Naive thymus-derived CD8-positive, alpha-beta T cell (primary cell): ENCODE measurements at regions not wholly inside any gene's neighbourhood (a gene's known extent, or its start where the extent isn't known, plus 50 kb on each side); places are given as distances from the start of the nearest gene placed in this dataset.

Experiments used
- ATAC-seq, 2 donors: fragments of 150-1000 bp; cut with Tn5 transposase in 1 of 2; sonication (Bioruptor Pico), chemical (Tn5 transposase) in 1 of 2; 1 replicate in 1 of 2; 2 replicates in 1 of 2; pipeline ENCODE4 v1.10.0; 2021; ENCODE audit warnings: mild to moderate bottlenecking in 2 of 2, moderate library complexity in 2 of 2
- POLR2A ChIA-PET: fragments of 350-600 bp; sonication (Branson Sonifier 250); formaldehyde crosslinking; loops from one replicate; lab custom pipeline; 2021; ENCODE audit warnings: antibody characterized with exemption; lab: Charles Lee
- DNase-seq, 10 donors: peaks; one replicate each; pipeline versions ENCODE4 v3.0.0 to v3.0.0-alpha.2; 2020 to 2022
- H3K27ac Mint-ChIP-seq, 10 donors: one replicate each; pipeline ENCODE4 v1.8.0; 2020 to 2022; ENCODE audit warnings: mild to moderate bottlenecking in 10 of 10, mixed read lengths in 10 of 10, moderate library complexity in 4 of 10, inconsistent platforms in 1 of 10
- H3K27me3 Mint-ChIP-seq, 5 donors: one replicate each; pipeline ENCODE4 v1.8.0; 2021 to 2022; ENCODE audit warnings: mixed read lengths in 5 of 5
- H3K36me3 Mint-ChIP-seq, 3 donors: one replicate each; pipeline ENCODE4 v1.8.0; 2020 to 2022; ENCODE audit warnings: mixed read lengths in 3 of 3, mild to moderate bottlenecking in 2 of 3, inconsistent platforms in 1 of 3
- H3K4me1 Mint-ChIP-seq, 4 donors: one replicate each; pipeline ENCODE4 v1.8.0; 2021 to 2022; ENCODE audit warnings: mixed read lengths in 4 of 4
- H3K4me3 Mint-ChIP-seq, 10 donors: one replicate each; pipeline ENCODE4 v1.8.0; 2020 to 2022; ENCODE audit warnings: mild to moderate bottlenecking in 10 of 10, mixed read lengths in 10 of 10, moderate library complexity in 6 of 10, inconsistent platforms in 1 of 10
- H3K9me3 Mint-ChIP-seq, 9 donors: one replicate each; pipeline ENCODE4 v1.8.0; 2020 to 2022; ENCODE audit warnings: mixed read lengths in 9 of 9, mild to moderate bottlenecking in 3 of 9, inconsistent platforms in 1 of 9, moderate library complexity in 1 of 9

DNA sequence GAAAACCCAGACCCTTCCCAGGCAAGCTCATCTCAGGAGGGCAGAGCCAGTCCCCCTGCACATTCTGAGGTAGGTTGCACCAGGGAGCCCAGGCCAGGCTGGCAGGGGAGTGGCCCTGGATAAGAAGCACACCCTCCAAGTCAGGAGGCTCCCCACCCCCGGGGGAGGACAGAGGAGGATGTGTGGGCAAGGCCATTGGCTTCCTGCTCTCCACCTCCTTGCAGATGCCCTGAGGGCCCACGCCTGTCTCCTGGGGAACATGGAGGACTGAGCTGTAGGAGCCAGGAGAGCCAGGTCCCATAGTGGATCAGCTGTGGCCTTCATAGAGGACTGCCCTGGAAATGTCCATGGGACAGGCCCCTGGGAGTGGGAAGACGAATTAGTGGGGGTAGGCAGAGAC, 126.7 kb downstream of the IRF8 start:
- Mint-ChIP-seq H3K4me1 (peaks cover 0 to 3% (median 0%) of the 10 kb centered on the region in 4 donors), H3K27ac (no peak overlapping the region), H3K4me3 (no peak overlapping the region), H3K27me3 (peaks cover 2 to 25% (median 21%) of the 10 kb centered on the region in 5 donors), H3K36me3 (peaks cover 1 to 13% (median 6%) of the 10 kb centered on the region in 3 donors), H3K9me3 (peaks cover 5 to 27% (median 20%) of the 10 kb centered on the region in 9 donors)
- DNase-seq (no peak), ATAC-seq (no peak)
- POLR2A ChIA-PET: no interaction called here

DNA sequence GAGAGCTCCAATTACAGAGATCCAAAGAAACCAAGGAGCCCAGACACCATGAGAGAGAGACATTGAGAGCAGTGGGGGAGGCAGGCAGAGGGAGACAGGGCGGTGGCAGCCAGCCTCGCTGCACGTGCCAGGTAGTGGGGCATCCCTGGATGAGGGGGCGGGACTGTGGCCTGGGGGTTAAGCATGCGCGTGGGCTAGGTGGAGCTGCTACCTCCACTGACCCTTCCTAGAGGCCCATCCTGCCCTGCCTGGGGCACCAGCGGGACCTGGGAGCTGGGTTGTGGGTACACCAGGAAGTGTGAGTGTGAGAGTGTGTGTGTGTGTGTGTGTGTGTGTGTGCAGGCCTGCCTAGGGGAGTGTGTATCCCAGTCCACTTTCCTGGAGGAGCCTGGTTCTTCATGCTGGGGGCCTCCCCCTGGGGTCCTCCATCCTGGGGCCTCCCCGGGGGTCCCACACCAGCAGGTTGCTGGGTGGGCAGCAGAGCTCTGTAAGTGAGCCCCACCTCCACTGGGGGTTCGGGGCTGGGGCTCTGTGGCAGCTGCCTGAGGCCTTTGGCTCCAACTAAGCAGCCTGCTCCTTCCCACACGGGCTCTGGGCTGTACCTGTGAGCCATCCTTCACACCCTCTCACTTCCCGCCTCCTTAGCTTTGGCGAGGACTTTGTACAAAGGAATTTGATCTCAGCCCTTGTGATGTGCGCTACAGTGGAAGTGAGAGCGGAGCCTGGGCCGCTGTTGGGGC, 127.4 kb downstream of the IRF8 start:
- H3K27me3 Mint-ChIP-seq: peaks cover 5 to 22% (median 15%) of the 10 kb centered on the region in 5 donors
- POLR2A ChIA-PET: no interaction called here
- H3K4me1 Mint-ChIP-seq: peaks cover 0 to 3% (median 0%) of the 10 kb centered on the region in 4 donors
- DNase-seq (no peak), ATAC-seq (no peak)
- peaks cover 0 to 13% (median 6%) of the 10 kb centered on the region in 3 donors for H3K36me3 Mint-ChIP-seq
- H3K27ac Mint-ChIP-seq: peak overlapping the region in 1 of 10 donors; percentile 11
- peaks cover 5 to 27% (median 19%) of the 10 kb centered on the region in 9 donors for H3K9me3 Mint-ChIP-seq
- no peak overlapping the region for H3K4me3 Mint-ChIP-seq

DNA sequence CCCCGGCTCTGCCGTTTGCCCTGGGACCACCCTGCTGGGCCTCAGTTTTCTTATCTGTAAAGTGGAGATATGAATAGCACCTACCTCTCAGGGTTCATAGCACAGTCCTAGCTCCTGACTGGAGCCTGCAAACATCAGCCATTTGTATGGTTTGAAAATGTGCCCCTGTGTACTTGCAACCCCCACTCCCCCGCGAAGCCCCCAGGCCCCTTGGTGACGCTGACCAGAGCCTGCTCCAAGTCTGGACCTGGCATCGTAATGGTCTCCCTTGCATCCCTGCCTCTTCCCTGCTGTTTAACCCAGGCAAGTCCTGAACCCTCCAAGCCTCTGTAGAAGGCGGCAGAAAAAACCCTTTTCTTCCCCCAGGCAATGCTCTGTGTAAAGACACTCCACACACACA, 128.0 kb downstream of the IRF8 start:
- H3K4me3 Mint-ChIP-seq: no peak overlapping the region
- H3K9me3 Mint-ChIP-seq: peaks cover 5 to 27% (median 19%) of the 10 kb centered on the region in 9 donors
- no peak for DNase-seq
- peaks cover 5 to 22% (median 15%) of the 10 kb centered on the region in 5 donors for H3K27me3 Mint-ChIP-seq
- peaks cover 0 to 13% (median 6%) of the 10 kb centered on the region in 3 donors for H3K36me3 Mint-ChIP-seq
- H3K27ac Mint-ChIP-seq: no peak overlapping the region
- peaks cover 0 to 3% (median 0%) of the 10 kb centered on the region in 4 donors for H3K4me1 Mint-ChIP-seq
- POLR2A ChIA-PET: no interaction called here
- ATAC-seq: no peak

DNA sequence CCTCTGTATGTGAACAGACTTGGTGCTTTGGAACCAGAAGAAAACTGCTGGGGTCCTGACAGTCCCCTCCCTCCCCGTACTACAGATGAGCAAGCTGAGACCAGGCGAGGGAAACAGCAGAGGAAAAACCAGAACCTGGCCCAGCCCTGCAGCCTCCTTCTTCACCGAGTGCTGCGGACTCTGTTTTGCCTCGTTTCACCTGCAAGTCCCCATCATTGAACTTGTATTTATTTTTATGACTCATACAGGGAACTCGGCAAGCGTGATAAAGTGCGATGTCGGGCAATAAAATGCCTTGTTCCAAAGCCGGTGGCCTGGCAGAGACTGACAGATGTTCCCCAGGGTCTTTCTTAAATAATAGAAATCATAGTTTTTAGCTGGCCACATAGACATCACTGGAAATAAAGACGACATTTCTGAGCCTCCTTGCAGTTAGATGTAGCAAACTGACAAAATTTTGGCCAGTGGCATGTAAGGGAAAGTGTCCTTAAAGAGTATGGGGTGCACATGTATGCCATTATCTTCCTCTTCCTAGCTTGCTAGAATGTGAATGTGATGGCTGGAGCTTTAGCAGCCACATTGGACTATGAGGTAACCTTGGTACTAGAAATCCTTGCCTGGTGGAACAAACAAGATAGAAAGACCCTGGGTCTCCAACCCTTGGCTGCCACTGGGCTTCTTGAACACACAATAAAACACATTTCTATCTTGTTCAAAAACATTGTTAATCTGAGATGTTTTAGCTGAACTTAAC, 128.6 kb downstream of the IRF8 start:
- H3K36me3 Mint-ChIP-seq: peaks cover 0 to 13% (median 6%) of the 10 kb centered on the region in 3 donors
- peaks cover 5 to 27% (median 19%) of the 10 kb centered on the region in 9 donors for H3K9me3 Mint-ChIP-seq
- peaks cover 0 to 3% (median 0%) of the 10 kb centered on the region in 4 donors for H3K4me1 Mint-ChIP-seq
- ATAC-seq (no peak), DNase-seq (no peak)
- H3K4me3 Mint-ChIP-seq: no peak overlapping the region
- POLR2A ChIA-PET: interaction anchor here (0.5 kb wide), 1 partner anchor 905 kb away, joined by 10 read pairs; no protein-coding TSS in a partner anchor
- H3K27me3 Mint-ChIP-seq: peaks cover 5 to 26% (median 15%) of the 10 kb centered on the region in 5 donors
- H3K27ac Mint-ChIP-seq: no peak overlapping the region

DNA sequence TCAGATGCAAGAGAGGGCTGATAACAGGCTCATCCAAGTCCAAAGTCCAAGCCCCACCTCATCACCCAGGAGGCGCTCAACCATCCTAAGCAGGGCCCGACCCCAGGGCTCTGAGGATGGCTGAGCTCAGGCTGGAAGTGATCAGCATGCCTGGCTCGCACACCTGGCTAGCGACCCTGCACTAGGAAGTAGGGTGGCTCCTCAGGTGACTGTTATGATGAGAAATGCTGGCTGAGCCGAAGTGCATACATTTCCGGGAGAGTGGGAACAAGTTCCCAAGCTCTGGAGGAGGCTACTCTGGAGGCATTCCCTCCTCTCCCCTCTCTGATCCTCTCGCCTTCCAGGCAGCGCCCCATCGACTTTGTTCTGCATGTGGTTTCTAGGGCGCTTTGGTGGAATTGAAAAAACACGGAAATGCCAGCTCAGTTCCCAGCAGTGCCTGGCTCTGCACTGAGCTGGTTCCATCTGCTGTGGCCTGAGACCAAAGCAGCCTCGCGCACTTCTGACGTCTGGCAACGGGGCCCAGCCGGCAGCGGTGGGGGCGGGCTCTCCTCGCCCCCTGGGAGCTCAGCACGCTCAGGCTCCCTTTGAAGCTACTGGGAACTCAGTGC, 130.3 kb downstream of the IRF8 start:
- H3K36me3 Mint-ChIP-seq: peaks cover 0 to 6% (median 0%) of the 10 kb centered on the region in 3 donors
- H3K27ac Mint-ChIP-seq: no peak overlapping the region
- no peak overlapping the region for H3K4me3 Mint-ChIP-seq
- no peak for DNase-seq
- POLR2A ChIA-PET: no interaction called here
- H3K27me3 Mint-ChIP-seq: peaks cover 4 to 27% (median 15%) of the 10 kb centered on the region in 5 donors
- peaks cover 2 to 16% (median 10%) of the 10 kb centered on the region in 9 donors for H3K9me3 Mint-ChIP-seq
- H3K4me1 Mint-ChIP-seq: peaks cover 0 to 4% (median 0%) of the 10 kb centered on the region in 4 donors
- peak in 1 of 2 donors; percentile 71 for ATAC-seq

DNA sequence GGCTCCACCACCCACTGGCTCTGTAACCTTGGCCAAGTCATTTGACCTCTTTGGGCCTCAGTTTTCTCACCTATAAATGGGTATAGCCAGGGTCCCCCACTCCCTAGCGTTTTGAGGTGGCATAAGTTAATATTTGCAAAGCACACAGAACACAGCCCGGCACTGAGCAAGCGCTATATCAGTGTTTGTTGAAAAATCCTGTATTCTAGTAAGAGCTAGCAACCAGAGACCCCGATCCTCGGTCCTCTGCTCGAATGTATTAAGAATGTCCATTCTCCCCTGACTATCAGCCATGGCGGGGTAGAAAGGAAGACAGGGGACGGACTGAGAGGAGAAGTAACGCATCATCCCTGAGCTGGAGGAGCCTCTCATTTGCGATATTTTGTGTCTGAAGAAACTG, 131.2 kb downstream of the IRF8 start:
- no peak overlapping the region for H3K27ac Mint-ChIP-seq

DNA sequence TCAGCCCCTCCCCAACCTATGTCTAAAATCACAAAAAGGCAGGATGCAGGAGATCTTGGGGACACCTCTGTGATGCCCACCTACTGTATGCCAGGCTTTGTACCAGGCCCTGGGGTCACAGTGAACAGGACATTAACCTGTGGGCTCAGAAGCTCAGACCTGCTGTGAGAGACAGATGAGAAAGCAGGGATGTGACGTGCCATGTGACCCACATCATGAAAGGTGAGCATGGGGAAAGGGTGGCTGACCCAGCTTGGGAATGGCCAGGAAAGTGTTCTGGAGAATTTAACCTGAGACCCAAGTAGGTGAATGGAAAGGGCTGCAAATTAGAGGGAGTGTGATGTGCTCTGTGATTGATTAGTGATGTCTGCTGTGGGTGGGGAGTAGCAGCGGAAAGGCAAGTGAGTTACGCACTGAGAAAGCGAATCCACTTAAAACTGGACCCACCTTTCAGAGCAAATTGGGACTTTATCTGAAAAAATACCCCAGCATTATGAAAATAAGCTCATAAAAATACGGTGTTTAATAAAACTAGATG, 132.2 kb downstream of the IRF8 start:
- Mint-ChIP-seq H3K4me3 (no peak overlapping the region), H3K4me1 (peaks cover 0 to 1% (median 0%) of the 10 kb centered on the region in 4 donors), H3K27ac (peak overlapping the region in 1 of 10 donors; percentile 15), H3K36me3 (no peaks in the 10 kb centered on the region), H3K9me3 (peaks cover 0 to 4% (median 0%) of the 10 kb centered on the region in 9 donors), H3K27me3 (peaks cover 1 to 21% (median 13%) of the 10 kb centered on the region in 5 donors)
- POLR2A ChIA-PET: no interaction called here
- no peak for ATAC-seq
- DNase-seq: no peak

More for the DNA sequence above, 131.2 kb downstream of the IRF8 start:
- POLR2A ChIA-PET: no interaction called here
- Mint-ChIP-seq H3K4me1 (peaks cover 0 to 4% (median 0%) of the 10 kb centered on the region in 4 donors), H3K36me3 (peaks cover 0 to 3% (median 0%) of the 10 kb centered on the region in 3 donors), H3K9me3 (peaks cover 0 to 10% (median 3%) of the 10 kb centered on the region in 9 donors), H3K4me3 (no peak overlapping the region), H3K27me3 (peaks cover 5 to 25% (median 13%) of the 10 kb centered on the region in 5 donors)
- DNase-seq (no peak), ATAC-seq (no peak)

DNA sequence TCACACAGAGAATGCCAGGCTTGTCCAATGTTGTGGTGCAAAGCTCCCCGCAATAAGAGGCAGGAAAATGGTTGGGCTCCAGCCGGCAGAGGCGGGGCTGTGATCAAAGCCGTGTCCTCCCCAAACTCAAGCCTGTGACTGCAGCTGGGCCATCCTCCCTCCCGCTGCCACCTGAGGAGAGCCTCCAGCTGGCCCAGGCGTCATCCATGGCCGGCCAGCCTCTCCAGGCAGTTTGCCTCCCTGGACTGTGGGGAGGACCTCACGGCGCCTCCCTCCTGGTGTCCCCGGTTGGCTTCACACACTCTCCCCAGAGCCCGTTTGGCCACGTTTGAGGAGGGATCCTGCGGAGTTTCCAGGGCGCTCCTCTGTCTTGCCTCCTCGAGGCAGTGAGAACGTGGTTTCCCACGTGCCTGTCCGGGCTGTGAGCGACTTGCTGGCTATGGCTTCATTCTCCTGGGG, 134.1 kb downstream of the IRF8 start:
- peaks cover 0 to 21% (median 9%) of the 10 kb centered on the region in 5 donors for H3K27me3 Mint-ChIP-seq
- H3K27ac Mint-ChIP-seq: no peak overlapping the region
- H3K36me3 Mint-ChIP-seq: no peaks in the 10 kb centered on the region
- POLR2A ChIA-PET: no interaction called here
- H3K4me3 Mint-ChIP-seq: peak overlapping the region in 1 of 10 donors; percentile 34
- peaks cover 0 to 2% (median 0%) of the 10 kb centered on the region in 9 donors for H3K9me3 Mint-ChIP-seq
- no peak for DNase-seq
- ATAC-seq: no peak
- peaks cover 0 to 1% (median 0%) of the 10 kb centered on the region in 4 donors for H3K4me1 Mint-ChIP-seq

DNA sequence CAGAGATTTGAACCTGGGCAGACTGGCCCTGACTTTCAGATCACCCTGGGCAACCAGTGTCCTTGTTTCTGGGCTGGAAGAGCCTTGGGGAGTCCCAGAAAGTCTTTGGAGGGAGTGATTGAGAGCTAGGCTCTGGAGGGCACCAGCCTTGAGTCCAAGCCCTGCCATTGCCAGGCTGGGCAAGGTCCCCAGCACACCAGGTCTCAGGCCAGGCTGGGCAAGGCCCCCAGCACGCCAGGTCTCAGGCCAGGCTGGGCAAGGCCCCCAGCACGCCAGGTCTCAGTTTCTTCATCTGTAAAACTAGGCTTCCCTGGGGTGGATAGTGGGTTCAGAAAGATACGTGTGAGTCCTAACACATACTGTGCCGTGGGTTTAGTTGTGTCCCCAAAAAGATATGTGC, 135.0 kb downstream of the IRF8 start:
- POLR2A ChIA-PET: no interaction called here
- Mint-ChIP-seq H3K27ac (no peak overlapping the region), H3K27me3 (peaks cover 0 to 16% (median 6%) of the 10 kb centered on the region in 5 donors), H3K36me3 (no peaks in the 10 kb centered on the region), H3K4me1 (peaks cover 0 to 1% (median under 1%) of the 10 kb centered on the region in 4 donors), H3K4me3 (no peak overlapping the region), H3K9me3 (no peaks in the 10 kb centered on the region)
- no peak for DNase-seq
- ATAC-seq: no peak

DNA sequence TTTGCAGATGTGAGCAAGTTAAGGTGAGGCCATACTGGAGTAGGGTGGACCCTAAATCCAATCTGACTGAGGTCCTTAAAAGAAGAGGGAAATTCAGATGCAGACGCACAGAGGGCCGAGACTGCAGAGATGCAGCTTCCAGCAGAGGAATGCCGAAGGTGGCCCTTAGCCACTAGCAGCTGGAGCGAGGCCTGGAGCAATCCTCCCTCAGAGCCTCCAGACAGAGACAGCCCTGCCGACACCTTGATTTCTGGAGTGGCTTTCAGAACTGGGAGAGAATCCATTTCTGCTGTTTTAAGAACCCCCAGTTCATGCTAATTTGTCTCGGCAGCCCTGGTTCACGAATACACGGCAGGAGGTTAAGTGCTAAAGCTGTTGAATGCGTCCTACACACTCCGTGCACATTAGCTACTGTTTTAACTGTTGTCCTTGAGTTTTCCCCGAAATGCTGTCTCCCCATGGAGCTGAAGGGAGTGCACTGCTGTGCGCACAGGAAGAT, 135.5 kb downstream of the IRF8 start:
- peaks cover 0 to 19% (median 6%) of the 10 kb centered on the region in 5 donors for H3K27me3 Mint-ChIP-seq

DNA sequence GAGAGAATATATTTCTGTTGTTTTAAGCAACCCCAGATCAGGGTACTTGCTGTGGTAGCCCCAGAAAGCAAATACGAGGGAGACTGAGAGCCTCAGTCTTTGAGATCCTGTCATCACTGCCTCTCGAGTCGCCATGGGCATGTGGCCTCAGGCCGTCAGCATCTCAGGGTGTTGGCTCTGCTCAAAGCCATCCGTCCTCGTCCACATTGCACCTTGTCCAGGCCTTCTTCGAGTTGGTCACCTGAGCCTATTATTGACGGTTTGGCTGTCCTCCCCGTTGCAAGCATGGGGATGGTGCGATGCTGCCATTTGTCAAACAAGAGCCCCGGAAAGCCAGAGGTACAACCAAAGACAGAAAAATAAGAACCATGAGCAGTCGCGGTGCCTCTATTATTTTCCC, 136.9 kb downstream of the IRF8 start:
- no peak for DNase-seq
- Mint-ChIP-seq H3K9me3 (no peaks in the 10 kb centered on the region), H3K4me1 (peaks cover 0 to 10% (median 4%) of the 10 kb centered on the region in 4 donors), H3K27me3 (peaks cover 0 to 12% (median 7%) of the 10 kb centered on the region in 5 donors), H3K36me3 (no peaks in the 10 kb centered on the region), H3K27ac (no peak overlapping the region), H3K4me3 (no peak overlapping the region)
- ATAC-seq: no peak
- POLR2A ChIA-PET: no interaction called here

More for the DNA sequence above, 135.5 kb downstream of the IRF8 start:
- no peak for ATAC-seq
- Mint-ChIP-seq H3K4me3 (no peak overlapping the region), H3K4me1 (peaks cover 0 to 6% (median 4%) of the 10 kb centered on the region in 4 donors), H3K27ac (no peak overlapping the region), H3K36me3 (no peaks in the 10 kb centered on the region), H3K9me3 (no peaks in the 10 kb centered on the region)
- POLR2A ChIA-PET: no interaction called here
- no peak for DNase-seq
